ENCODE measurements at regions not wholly inside any gene's neighbourhood (a gene's known extent, or its start where the extent isn't known, plus 50 kb on each side); places are given as distances from the start of the nearest gene placed in this dataset.

DNA sequence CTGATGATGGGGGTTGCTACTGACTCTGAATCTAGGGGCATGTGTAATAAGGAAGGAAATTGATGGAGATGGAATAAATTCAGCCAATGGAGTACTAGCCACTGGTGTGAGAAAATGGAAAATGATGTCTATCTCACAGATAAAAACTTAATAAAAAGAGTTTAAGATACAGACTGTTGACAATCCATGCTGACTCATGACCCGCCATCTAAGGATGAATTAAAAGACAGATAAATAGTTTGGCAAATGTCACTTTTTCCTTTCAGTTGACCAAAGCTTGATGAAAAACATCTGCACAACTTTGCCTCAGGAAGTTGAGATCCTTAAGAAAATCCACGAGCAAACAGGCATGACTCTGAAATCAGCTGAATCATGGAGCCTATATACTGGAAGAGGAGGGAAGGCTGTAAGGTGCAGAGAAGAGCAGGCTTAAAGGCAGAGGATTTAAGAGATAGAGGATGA is 82.6 kb upstream of the BMP5 start:
- no peaks in the 10 kb centered on the region for H3K79me2 ChIP-seq (ENCODE audit: low read length)
- no peaks in the 10 kb centered on the region for H3K9me3 ChIP-seq (ENCODE audit: low read length)
- TF ChIP-seq, protein P1, sequence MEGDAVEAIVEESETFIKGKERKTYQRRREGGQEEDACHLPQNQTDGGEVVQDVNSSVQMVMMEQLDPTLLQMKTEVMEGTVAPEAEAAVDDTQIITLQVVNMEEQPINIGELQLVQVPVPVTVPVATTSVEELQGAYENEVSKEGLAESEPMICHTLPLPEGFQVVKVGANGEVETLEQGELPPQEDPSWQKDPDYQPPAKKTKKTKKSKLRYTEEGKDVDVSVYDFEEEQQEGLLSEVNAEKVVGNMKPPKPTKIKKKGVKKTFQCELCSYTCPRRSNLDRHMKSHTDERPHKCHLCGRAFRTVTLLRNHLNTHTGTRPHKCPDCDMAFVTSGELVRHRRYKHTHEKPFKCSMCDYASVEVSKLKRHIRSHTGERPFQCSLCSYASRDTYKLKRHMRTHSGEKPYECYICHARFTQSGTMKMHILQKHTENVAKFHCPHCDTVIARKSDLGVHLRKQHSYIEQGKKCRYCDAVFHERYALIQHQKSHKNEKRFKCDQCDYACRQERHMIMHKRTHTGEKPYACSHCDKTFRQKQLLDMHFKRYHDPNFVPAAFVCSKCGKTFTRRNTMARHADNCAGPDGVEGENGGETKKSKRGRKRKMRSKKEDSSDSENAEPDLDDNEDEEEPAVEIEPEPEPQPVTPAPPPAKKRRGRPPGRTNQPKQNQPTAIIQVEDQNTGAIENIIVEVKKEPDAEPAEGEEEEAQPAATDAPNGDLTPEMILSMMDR (conservative IDR thresholded peaks at IDR 0.05; ENCODE audit: low read depth, low read length), result no peak
- TF ChIP-seq EZH2phosphoT487 (IDR thresholded peaks at IDR 0.05; ENCODE audit: borderline replicate concordance, low read length), result no peak
- TF ChIP-seq EZH2 (IDR thresholded peaks at IDR 0.05; ENCODE audit: low read length, unreplicated experiment), result no peak
- ChIA-PET POLR2A (ENCODE audit: unreplicated experiment) (no interaction called here), CTCF (no interaction called here)
- intact Hi-C loops (cut with micrococcal nuclease), result no loop called here
- no peaks in the 10 kb centered on the region for H3K27me3 ChIP-seq (ENCODE audit: low read length)
- no peaks in the 10 kb centered on the region for H3K9me2 ChIP-seq (replicated peaks; ENCODE audit: low read length)
- no peak overlapping the region for H3K27ac ChIP-seq (ENCODE audit: low read length)
- no peak overlapping the region for H3K4me3 ChIP-seq (ENCODE audit: low read length)
- no peaks in the 10 kb centered on the region for H4K20me1 ChIP-seq (ENCODE audit: low read length)
- H3K4me1 ChIP-seq (ENCODE audit: insufficient read depth, low read length), result no peaks in the 10 kb centered on the region
- H3K9ac ChIP-seq (ENCODE audit: low read length), result no peak overlapping the region
- no peaks in the 10 kb centered on the region for H3F3A ChIP-seq (ENCODE audit: low read length, unreplicated experiment)
- no peak for DNase-seq
- ATAC-seq, result no peak
- BruUV-seq (replicated peaks), result no TSS peak
- H3K4me2 ChIP-seq (ENCODE audit: low read length), result no peak overlapping the region
- H2AFZ ChIP-seq (ENCODE audit: low read length), result no peak overlapping the region
- no peaks in the 10 kb centered on the region for H3K36me3 ChIP-seq (ENCODE audit: low read depth, low read length)

DNA sequence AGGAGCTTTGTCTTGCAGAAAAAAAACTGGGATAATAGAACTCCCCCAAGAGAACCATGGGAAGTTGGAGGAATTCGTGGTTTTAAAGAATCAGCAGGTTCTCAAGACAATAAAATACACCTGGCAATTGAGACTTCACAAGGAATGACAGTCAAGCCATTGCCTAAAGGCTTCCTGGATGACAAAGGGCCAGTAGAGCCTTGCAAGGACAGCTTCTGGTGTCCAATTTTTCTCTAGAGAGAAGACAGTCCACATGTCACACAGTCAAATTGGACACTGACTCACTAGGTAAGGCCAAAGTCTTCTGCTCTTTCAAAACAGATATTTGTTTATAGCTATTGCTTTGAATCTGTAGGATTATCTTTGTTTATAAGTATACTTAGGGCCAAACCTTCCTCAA is 80.3 kb upstream of the BMP5 start:
- H2AFZ ChIP-seq (ENCODE audit: low read length), result no peak overlapping the region
- H3K36me3 ChIP-seq (ENCODE audit: low read depth, low read length), result no peaks in the 10 kb centered on the region
- no peak overlapping the region for H3K4me2 ChIP-seq (ENCODE audit: low read length)
- no peaks in the 10 kb centered on the region for H3K9me2 ChIP-seq (replicated peaks; ENCODE audit: low read length)
- no peaks in the 10 kb centered on the region for H3F3A ChIP-seq (ENCODE audit: low read length, unreplicated experiment)
- BruUV-seq (replicated peaks), result no TSS peak
- DNase-seq, result peak; percentile 24
- H4K20me1 ChIP-seq (ENCODE audit: low read length), result no peaks in the 10 kb centered on the region
- POLR2A ChIA-PET (ENCODE audit: unreplicated experiment), result interaction anchor here (0.6 kb wide), 1 partner anchor 276 kb away, joined by 4 read pairs; no protein-coding TSS in a partner anchor
- no peaks in the 10 kb centered on the region for H3K4me1 ChIP-seq (ENCODE audit: insufficient read depth, low read length)
- no peak overlapping the region for H3K4me3 ChIP-seq (ENCODE audit: low read length)
- H3K79me2 ChIP-seq (ENCODE audit: low read length), result no peaks in the 10 kb centered on the region
- H3K9ac ChIP-seq (ENCODE audit: low read length), result no peak overlapping the region
- H3K27me3 ChIP-seq (ENCODE audit: low read length), result no peaks in the 10 kb centered on the region
- CTCF ChIA-PET, result no interaction called here
- intact Hi-C loops (cut with micrococcal nuclease), result no loop called here
- no peak for ATAC-seq
- no peaks in the 10 kb centered on the region for H3K9me3 ChIP-seq (ENCODE audit: low read length)
- H3K27ac ChIP-seq (ENCODE audit: low read length), result no peak overlapping the region
- TF ChIP-seq EZH2 (IDR thresholded peaks at IDR 0.05; ENCODE audit: low read length, unreplicated experiment), result no peak
- no peak for TF ChIP-seq EZH2phosphoT487 (IDR thresholded peaks at IDR 0.05; ENCODE audit: borderline replicate concordance, low read length)
- TF ChIP-seq, protein P1 (conservative IDR thresholded peaks at IDR 0.05; ENCODE audit: low read depth, low read length), result no peak

DNA sequence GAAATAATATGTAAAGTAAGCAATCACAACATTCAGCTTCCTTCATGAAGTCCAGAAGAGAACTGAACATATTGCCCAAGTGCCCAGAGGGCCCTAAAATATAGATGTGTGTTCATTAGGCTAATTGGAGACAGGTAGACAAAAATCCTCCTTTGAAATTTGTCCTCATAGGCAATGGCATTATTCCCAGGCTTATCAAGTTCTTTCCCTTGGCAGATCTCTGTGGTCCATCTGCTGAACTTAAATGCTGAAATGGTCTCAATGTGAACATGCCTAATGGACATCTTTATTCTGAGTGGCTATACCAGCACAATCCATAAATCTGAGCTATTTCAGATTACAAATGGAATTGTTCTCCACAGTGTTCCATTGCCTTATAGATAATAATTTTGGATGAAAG is 79.0 kb upstream of the BMP5 start:
- CTCF ChIA-PET, result no interaction called here
- intact Hi-C loops (cut with micrococcal nuclease), result no loop called here

More for the DNA sequence above, 79.0 kb upstream of the BMP5 start:
- Histone ChIP-seq H3F3A (ENCODE audit: low read length, unreplicated experiment) (no peaks in the 10 kb centered on the region), H3K4me3 (ENCODE audit: low read length) (no peak overlapping the region), H3K9ac (ENCODE audit: low read length) (no peak overlapping the region), H3K9me3 (ENCODE audit: low read length) (no peaks in the 10 kb centered on the region), H3K27ac (ENCODE audit: low read length) (no peak overlapping the region), H4K20me1 (ENCODE audit: low read length) (no peaks in the 10 kb centered on the region), H3K27me3 (ENCODE audit: low read length) (no peaks in the 10 kb centered on the region), H3K4me2 (ENCODE audit: low read length) (no peak overlapping the region), H3K79me2 (ENCODE audit: low read length) (no peaks in the 10 kb centered on the region), H3K9me2 (replicated peaks; ENCODE audit: low read length) (no peaks in the 10 kb centered on the region), H3K36me3 (ENCODE audit: low read depth, low read length) (no peaks in the 10 kb centered on the region), H3K4me1 (ENCODE audit: insufficient read depth, low read length) (no peaks in the 10 kb centered on the region), H2AFZ (ENCODE audit: low read length) (no peak overlapping the region)
- POLR2A ChIA-PET (ENCODE audit: unreplicated experiment), result no interaction called here
- TF ChIP-seq EZH2phosphoT487 (IDR thresholded peaks at IDR 0.05; ENCODE audit: borderline replicate concordance, low read length) (no peak), EZH2 (IDR thresholded peaks at IDR 0.05; ENCODE audit: low read length, unreplicated experiment) (no peak)
- BruUV-seq (replicated peaks), result no TSS peak
- DNase-seq (no peak), ATAC-seq (no peak)
